Uterus (tissue), 3 donors: ENCODE measurements at regions not wholly inside any gene's neighbourhood (a gene's known extent, or its start where the extent isn't known, plus 50 kb on each side); places are given as distances from the start of the nearest gene placed in this dataset.

Source experiments
- DNase-seq, 2 donors: peaks; one replicate each; pipeline ENCODE4 v3.0.0-alpha.2; 2019 to 2020
- H3K27ac ChIP-seq, 2 donors: fragments of 200-600 bp; sonication (generic); 1 replicate in 1 of 2; 2 replicates in 1 of 2; pipeline ENCODE4 v1.5.1; 2016 to 2018
- H3K27me3 ChIP-seq, 2 donors: fragments of 200-600 bp; sonication (generic); one replicate each; pipeline ENCODE4 v1.5.1; 2018 to 2019; ENCODE audit warnings: control low read depth in 1 of 2
- H3K36me3 ChIP-seq, 2 donors: fragments of 200-600 bp; sonication (generic); one replicate each; pipeline ENCODE4 v1.5.1; 2019; ENCODE audit warnings: control low read depth in 1 of 2
- H3K4me1 ChIP-seq, 2 donors: fragments of 200-600 bp; sonication (generic); one replicate each; pipeline ENCODE4 v1.5.1; 2018 to 2019; ENCODE audit warnings: control low read depth in 1 of 2
- H3K4me3 ChIP-seq, 2 donors: fragments of 200-600 bp; sonication (generic); 1 replicate in 1 of 2; 2 replicates in 1 of 2; pipeline ENCODE4 v1.5.1; 2018 to 2019; ENCODE audit warnings: mild to moderate bottlenecking in 1 of 2
- H3K9me3 ChIP-seq, 2 donors: fragments of 200-600 bp; sonication (generic); one replicate each; pipeline ENCODE4 v1.5.1; 2019; ENCODE audit warnings: control low read depth in 1 of 2
- CTCF ChIP-seq, 4 experiments: fragments of 200-600 bp in 2 of 4; fragments of 450-650 bp in 2 of 4; sonication (generic) in 2 of 4; IDR thresholded peaks; one replicate each; pipeline ENCODE4 v1.5.1; 2016 to 2019; ENCODE audit warnings: antibody characterized with exemption in 4 of 4, mild to moderate bottlenecking in 2 of 4, moderate library complexity in 1 of 4
- POLR2A ChIP-seq, 2 donors: fragments of 450-650 bp; IDR thresholded peaks; one replicate each; pipeline ENCODE4 v1.6.1; 2016; ENCODE audit warnings: antibody characterized with exemption in 2 of 2, mild to moderate bottlenecking in 1 of 2, moderate library complexity in 1 of 2
- intact Hi-C: fragments of 100-400 bp; cut with DNase I; formaldehyde crosslinking; loops from one replicate; pipeline ENCODE4 v1.15.1; 2023; ENCODE audit warnings: low total_unique reads
- donor health status: DM: yes; HTN: yes; CAD: no.

DNA sequence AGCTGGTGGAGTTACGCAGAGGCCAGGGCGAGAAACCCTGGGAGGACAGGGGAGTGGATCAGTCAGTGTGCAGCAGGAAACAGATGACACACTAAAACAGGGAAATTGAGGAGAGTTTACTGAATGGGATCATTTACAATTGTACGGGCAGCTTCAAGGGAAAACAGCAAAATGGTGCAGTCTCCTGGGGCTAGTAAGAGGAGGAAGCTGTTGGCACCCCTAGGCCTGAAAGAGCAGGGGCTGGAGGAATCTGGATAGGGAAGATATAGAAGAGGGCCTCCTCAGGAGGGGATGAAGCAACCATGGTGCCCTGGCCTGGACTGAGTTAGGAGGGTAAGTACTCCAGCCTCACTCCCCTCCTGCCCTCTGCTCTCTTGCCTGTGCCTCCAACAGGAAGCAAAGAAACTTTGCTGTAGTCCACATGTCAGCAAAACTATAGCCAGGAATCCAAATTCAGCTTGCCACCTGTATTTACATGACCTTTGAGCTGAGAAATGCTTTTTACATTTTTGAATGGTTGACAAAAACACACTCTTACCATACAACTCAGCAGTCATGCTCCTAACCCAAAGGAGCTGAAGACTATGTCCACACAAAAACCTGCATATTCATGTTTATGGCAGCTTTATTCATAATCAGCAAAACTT lies 52.3 kb upstream of the OPN4 start:
- no peaks in the 10 kb centered on the region for H3K27me3 ChIP-seq
- intact Hi-C loops, result no loop called here
- H3K4me1 ChIP-seq, result no peaks in the 10 kb centered on the region
- TF ChIP-seq POLR2A (IDR thresholded peaks at IDR 0.05) (no peak), CTCF (IDR thresholded peaks at IDR 0.05) (no peak)
- no peaks in the 10 kb centered on the region for H3K9me3 ChIP-seq
- no peaks in the 10 kb centered on the region for H3K36me3 ChIP-seq
- no peak overlapping the region for H3K4me3 ChIP-seq
- no peak overlapping the region for H3K27ac ChIP-seq
- no peak for DNase-seq

GRCh38 chr10:86603256-86603655 lies 51.1 kb upstream of the OPN4 start:
- no peaks in the 10 kb centered on the region for H3K27me3 ChIP-seq
- H3K27ac ChIP-seq, result no peak overlapping the region
- intact Hi-C loops, result no loop called here
- TF ChIP-seq CTCF (IDR thresholded peaks at IDR 0.05) (no peak), POLR2A (IDR thresholded peaks at IDR 0.05) (no peak)
- H3K36me3 ChIP-seq, result no peaks in the 10 kb centered on the region
- no peaks in the 10 kb centered on the region for H3K4me1 ChIP-seq
- H3K4me3 ChIP-seq, result no peak overlapping the region
- no peak for DNase-seq
- no peaks in the 10 kb centered on the region for H3K9me3 ChIP-seq
